Fibroblast of skin of back (primary cell): ENCODE measurements at regions not wholly inside any gene's neighbourhood (a gene's known extent, or its start where the extent isn't known, plus 50 kb on each side); places are given as distances from the start of the nearest gene placed in this dataset.
"Not testable (repeated sequence)": the region's sequence is repeated elsewhere in the genome, so short reads cannot be mapped to it uniquely, and the experiment has no call there.

Experiments
- DNase-seq: peaks from one replicate; pipeline ENCODE4 v3.0.0-alpha.2; 2013

DNA sequence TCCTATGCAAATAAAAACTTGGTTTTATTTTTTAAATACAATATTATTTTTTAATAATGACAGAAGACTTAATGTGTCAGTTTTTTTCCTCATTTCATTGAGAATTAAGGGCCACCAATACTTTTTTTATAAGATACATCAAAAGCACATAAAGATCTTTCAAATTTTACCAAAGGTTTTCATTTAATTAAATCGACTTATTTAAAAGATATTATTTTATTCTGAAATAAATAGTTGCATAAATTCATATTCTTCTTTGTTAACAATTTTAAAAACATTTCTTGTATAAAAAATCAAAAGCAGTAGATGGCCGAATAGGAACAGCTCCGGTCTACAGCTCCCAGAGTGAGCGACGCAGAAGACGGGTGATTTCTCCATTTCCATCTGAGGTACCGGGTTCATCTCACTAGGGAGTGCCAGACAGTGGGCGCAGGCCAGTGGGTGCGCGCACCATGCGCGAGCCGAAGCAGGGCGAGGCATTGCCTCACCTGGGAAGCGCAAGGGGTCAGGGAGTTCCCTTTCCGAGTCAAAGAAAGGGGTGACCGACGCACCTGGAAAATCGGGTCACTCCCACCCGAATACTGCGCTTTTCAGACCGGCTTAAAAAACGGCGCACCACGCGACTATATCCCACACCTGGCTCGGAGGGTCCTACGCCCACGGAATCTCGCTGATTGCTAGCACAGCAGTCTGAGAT, 374.6 kb upstream of the NPVF start:
- DNase-seq, result not testable (repeated sequence)

DNA sequence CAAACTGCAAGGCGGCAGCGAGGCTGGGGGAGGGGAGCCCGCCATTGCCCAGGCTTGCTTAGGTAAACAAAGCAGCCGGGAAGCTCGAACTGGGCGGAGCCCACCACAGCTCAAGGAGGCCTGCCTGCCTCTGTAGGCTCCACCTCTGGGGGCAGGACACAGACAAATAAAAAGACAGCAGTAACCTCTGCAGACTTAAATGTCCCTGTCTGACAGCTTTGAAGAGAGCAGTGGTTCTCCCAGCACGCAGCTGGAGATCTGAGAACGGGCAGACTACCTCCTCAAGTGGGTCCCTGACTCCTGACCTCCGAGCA, 375.1 kb upstream of the NPVF start:
- DNase-seq, result not testable (repeated sequence)

DNA sequence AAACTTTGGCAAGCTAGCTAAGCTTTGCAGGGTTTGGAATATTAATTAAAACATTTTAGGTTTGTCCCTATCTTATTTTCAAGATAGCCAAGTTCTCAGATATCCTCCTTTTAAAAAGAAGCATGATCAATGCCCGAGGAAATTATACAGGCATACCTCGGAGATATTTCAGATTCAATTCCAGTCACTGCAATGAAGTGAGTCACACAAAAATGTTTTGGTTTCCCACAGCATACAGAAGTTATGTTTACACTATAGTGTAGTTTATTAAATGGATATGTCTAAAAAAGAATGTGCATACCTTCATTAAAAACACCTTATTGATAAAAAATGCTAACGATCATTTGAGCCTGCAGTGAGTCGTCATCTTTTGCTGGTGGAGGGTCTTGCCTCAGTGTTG, 382.9 kb upstream of the NPVF start:
- DNase-seq, result peak; percentile 72

DNA sequence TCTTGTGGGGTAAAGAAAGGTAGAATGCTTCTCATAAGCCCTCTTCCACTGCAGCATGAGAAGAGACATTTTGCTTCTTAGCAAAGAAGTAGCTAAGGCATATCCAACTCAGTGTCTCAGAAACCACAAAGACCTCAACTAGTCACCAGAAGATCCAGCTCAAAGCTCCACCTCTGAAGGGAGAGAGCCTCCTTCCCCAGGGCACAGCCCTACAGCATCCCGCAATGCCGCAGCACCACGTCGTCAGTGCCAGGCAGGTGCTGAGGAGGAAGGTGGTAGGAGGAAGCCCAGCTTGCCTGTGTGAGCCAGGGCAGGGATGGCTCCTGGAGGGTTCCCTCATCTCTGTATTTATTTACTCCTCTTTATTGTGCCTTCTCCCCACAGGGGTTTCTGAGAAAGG, 385.6 kb upstream of the NPVF start:
- no peak for DNase-seq

DNA sequence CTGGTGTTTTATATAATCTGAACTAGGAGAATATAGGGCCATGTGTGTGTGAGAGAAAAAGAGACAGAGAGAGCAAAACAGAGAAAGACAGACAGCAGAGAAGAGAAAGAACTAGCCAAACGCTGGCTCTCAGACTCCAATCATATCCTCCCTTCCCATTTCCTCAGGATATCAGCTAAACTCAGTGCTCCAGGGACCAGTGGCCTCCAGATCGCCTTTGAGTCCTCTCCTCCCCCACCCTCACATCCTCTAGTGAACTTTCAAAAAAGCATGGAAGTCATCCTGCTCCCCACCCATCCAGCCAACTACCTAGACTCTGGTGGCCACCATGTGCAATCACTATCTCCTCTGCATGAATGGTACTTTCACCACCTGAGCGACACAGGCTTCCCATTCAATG, 386.1 kb upstream of the NPVF start:
- DNase-seq, result no peak

DNA sequence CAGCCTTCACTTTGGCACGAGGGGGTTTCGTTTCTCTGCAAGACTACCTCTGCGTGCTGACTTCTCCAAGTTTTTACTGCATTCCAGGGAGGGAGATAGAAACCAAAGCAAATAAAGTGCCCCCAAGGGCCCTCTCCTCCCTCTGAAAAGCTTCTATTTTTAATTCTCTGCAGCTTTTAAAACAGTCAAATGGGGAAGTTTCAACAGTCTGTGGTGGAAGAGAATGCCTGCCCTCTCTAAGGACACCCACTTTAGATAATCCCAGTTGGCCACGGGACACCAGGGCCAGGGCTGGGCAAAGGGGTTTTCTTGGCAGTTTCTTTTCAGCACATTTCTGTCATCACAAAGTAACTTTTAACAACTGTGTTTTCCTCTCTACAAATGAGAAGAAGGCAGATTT, 386.7 kb upstream of the NPVF start:
- peak; percentile 66 for DNase-seq

DNA sequence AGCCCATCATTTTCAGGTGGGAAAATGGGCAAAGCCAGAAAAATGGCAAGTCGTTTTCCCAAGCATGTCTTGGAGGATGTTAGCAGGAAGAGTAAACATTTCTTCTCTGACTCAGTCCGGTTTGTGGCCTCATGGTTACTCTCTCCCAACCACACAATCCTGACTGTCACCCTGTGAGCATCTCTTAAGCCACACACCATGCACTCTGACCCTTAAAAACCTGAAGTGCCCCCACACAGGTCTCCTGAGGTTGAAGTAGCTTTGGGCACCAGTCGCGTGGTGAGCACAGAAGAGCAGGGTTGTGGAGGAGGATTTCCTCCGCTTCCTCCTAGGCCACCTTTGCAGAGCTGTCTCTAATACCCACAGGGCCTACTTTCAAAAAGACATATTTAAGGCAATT, 387.3 kb upstream of the NPVF start:
- peak; percentile 58 for DNase-seq

DNA sequence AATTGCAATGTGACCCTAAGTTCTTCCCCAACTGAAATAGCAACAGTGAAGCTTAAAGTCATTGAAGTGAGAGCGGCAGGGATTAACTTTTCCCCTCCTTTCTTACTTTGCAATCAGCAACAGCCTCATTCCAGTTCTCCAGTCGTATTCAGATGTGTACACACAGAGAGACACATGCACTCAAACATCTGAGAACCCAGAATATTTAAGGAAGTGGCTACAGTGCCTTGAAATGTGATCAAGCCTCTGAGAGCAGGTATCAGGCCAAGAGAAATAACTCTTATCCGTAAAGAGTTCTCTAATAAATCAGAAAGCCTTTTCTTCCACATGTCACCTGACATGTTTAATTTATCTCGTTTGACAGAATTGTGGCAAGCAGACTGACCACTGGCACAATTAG, 388.9 kb upstream of the NPVF start:
- no peak for DNase-seq

DNA sequence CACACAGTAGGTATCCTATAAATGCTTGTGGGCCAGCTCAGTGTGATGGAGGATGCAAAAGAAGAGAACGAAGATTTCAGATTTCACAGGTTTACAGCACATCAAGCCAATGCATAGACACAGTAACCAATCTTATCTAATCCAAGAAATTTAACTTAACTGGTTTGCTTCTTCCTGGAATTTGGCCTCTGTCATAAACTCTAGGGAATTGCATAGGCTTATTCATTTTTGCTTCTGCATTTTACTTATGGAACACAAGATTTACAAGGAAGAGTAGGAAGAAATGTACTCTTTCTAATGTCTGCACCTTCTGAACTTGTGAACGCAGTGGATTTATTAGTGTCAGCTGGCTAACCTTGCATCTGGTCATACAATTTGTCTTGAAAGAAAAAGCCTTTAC, 389.4 kb upstream of the NPVF start:
- no peak for DNase-seq

DNA sequence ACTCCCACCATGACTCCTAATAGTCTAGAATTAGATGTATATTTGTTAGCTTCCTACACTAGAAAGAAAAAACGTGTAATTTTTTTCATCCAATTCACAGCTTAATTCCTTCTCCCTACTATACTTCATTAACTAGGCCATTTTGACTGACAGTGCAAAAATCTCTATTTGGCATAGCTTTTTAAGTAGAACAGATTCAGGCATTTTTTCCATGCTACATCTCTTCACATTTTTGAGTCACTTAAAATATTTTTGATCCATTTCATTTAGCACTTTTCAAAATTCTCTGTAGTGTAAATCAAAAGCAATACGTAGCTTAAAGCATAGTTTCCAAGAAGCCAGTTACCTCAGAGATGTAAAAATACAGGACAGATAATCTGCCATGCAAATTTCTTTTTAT, 391.1 kb upstream of the NPVF start:
- no peak for DNase-seq

DNA sequence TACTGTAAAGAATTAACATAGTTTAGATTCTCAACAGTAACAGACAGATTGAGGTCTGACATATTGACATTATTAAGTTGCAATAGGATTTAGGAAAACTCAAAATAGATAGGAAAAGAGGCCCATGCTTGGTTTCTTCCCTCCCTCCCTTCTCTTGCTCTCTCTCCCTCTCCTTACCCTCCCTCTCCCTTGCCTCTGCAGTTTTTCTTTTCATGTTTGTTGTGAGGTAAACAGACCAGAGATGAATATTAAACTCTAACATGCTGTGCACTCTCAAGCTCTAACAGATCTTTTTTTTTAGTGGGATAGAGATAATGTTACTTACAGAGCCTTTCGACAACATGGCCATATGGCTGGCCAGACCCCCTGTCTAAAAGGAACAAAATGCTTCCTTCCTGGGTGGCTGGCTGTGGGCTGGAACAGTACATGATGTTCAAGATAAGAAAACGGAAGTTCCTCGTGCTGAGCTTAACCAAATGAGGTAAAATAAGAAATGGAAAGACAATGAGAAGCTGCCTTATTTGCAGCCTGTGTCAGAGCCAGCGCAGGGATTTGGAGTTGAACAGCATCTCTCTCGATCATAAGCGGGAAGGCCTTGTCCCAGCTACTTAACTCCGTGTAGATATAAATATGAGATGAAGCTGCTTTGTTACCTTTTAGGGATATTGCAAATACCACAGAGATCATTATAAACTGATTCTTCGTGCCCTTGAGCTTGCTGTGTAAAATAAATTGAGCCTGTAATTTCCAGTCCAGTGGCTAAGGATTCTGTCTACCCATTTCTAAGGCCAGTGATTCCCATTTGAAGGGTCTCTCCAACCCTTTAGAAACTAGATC, 391.9 kb upstream of the NPVF start:
- no peak for DNase-seq

DNA sequence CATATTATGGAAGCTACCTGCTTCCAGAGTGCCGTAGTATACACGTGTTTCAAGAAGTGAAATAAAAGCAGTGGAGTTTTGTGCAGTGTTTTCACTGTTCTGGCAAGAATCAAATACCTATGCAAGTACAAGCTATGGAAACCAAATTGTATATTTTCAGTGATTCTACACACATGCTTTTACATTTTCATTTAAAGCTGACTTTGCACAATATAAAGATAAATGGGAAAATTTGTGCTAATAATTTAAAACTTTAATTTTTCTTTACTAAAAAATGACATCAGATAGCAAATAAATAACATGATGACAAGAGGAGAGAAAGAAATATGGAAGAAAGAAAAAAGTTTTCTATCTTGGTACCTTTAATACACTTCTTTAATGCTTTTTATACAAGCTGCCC, 393.7 kb upstream of the NPVF start:
- DNase-seq, result no peak

DNA sequence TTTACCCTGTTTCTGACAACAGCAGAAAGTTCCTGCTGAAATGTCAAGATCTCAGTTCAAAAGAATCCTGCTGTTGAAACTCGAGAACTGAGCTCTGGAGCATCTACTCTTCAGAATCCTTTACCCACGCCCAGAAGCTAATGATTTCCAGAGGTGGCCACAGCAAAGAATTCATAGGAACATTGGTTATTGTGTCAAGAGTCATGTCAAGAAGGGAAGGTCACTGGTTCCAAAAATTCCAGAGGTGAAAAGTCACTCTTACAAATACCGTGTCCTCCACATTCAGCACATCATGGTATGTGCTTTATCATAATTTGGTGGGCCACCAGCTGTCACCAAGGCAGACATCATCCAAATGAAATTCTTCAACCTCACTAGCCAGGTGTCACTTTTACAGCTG, 394.4 kb upstream of the NPVF start:
- DNase-seq, result peak; percentile 35

DNA sequence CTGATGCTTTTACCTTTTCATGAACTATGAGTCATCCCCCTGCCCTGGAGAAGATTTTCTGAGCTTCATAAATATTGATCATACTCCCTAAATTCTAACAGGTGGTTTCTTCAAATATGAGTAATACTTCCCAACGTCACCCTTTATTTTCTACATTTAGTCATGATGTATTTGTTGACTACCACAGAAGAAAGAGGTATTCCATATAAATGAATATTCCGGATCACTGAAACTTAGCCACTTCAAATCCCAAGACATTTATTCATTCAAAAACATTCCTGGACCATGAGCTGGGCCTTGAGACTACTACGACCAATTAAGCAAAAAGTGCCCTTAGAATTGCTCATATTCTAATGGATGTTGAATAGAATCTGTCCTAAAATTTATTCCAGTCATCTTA, 395.8 kb upstream of the NPVF start:
- peak; percentile 78 for DNase-seq

DNA sequence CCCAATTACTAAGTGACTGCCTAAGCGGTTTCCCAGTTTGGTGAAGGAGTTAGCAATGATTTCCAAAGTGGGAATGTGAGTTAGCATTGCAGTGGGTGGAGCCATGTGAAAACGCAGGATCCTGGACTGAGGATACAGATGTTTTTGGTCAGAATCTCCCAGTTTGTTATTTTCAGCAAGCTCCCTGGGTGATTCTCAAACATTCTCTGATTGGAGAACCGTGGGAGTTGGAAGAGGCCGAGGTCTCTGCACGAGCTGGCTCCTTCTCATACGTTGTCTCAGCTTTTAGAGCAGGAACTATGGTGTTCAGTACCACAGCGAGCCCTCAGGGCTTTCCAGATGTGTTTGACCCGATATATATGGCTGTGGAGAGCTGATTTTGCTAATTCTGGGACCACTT, 396.5 kb upstream of the NPVF start:
- DNase-seq, result peak; percentile 56

DNA sequence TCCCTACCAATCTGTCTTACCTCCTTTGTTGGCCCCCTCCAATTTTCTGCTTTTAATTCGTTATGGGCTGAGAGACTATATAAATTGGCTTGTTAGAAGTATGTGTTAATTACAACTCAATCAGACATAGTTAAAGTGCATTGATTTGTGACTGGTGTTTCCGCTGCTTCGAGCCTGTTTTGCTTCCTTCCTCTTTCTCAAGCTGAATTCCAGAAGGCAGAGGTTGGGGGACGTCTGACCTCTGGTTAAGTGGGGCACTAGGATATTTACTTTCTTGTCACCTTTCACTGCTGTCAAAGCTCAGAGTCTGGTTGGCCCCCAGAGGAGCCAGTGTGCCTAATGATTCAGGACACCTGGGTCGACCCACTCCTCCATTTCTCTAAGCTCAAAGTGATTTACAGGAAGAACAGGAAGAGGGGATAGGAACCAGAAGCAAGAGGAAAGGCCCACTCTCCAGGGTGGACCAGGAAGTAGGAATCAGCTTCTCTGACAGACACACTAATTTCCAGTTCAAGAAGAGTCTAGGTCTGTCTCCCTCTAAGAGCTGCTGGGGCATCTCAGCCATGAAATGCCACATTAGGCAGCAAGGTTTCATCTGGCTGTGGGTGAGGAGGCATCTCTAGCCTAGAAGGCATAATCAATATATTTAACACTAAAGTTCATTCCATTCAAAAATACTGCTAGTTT, 397.2 kb upstream of the NPVF start:
- no peak for DNase-seq

DNA sequence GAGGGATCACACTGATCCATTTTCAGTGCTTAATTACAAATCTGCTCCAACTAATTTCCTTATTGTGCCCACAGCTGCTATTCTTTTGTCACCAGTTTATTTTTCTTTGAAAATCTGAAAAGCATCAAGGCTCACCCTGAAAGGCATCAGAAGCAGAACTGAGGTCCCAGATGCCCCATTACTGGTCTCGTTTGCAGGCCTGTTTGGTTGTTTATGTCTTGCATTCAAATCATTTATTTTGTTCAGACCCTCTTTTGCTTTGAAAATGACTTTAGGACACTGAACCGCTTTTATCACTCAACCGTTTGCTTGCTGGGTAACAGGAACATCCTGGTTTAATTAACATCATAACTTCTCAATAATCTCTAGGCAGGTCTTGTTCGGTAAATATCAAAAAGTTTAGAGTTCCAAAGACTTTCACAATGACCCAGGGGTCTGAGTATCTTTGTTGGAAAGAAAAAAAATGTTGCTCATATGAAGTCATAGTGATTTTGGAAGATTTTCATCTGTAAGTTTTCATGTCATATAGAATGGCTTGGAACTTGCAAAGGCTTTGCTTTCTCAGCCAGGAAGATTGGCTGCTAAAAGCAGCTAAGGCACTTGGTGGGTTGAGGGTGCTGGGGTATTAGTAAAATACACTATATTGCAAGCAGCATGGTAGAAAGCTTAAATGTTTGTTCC, 398.3 kb upstream of the NPVF start:
- DNase-seq, result no peak

DNA sequence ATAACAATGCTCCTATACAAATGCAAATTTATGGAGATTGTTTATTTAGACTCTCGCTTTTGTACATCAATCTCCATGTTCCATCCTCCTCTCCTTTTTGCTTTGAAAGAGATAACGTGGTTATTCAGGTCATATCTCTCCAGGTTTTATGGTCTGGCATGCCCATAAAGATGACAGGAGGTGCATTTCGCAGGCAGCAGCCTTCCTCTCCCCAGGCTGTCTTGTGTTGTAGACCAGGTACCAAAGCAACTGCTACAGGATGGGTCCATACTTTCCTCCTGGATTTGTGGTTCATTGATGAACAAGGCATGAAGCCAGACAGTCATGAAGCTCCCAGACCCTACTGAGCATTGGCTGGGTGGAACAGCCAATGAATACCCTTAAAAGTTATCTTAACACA, 400.2 kb upstream of the NPVF start:
- DNase-seq, result no peak

DNA sequence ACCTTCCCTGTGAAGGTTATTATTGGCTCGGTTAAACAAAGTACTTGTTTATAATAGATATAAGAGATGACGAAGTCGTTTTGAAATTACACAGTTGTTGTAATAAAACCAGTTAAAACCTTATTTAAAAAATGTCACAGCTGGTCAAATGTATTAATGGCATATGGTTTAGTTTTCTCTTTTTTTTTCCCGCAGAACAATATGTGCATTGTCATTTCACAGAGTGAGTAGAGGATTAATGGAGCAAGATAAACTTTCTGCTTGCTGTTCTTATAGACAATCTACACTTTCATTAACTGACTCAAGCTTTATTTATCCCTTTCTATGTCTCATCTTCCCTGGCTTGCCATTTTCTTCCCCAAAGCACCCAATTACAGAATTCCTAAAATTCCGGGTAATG, 404.3 kb upstream of the NPVF start:
- DNase-seq, result peak; percentile 20

DNA sequence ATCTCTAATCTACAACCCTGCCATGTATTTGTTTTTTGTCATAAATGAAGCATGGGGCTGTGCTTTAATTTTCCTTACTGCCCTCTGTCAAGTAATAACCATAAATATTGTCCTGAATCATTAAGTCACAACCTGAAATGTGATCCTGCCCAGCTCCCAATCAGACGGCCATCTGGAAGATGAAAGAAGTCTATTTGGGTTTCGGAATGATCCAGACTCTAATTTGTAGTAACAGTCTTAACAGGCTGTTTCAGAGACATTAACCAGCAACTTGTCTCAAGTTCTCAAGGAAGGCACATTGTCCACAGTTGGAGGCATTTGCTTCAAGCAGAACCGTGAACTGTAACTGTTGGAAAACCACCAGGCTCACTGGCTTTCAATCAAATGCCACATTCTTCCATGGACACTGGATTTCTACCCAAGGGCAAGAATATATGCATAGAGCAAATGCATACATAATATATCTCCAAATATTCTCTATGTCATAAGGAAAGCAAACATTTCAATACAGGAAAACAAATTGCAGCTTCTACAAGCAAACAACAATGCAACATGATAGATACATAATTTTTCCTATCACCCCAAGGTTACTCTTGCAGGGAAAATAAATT, 405.2 kb upstream of the NPVF start:
- DNase-seq, result no peak

DNA sequence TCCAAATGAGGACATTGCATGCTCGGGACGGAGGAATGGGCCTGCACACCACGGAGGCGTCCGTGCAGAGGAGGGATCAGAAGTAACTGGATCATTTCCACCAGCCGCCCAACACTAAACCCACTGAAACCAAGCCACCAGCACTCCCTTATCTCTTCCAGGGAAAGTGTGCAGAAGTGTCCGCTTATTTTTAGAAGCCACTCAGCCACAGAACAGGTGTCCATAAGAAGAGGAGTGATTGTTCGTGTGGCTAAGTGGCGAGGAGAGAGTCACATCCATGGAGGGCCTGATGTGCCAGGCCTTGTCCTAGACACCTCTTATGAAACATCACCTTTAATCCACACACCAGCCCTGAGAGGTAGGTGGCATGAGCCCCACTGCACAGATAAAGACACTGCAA, 407.9 kb upstream of the NPVF start:
- DNase-seq, result no peak

DNA sequence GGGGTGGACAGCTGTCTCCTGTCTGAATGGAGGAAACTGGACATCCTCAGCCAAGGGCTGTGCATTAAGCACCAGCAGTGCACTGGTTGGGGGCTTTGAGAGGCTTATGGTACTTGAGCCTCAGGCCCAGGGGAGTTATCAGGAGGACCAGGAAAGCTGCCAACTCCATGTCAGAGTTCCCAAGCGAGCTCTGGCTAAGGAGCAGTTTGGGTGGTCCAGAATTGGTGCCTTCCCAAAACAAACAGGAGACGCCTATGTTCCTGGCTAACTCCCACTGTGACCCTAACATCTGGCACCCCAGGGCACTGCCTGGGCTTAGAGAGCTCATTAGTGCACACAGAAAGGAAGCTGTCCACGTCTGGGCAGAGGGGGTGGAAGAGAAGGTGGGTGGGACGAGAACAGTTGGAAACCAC, 408.6 kb upstream of the NPVF start:
- DNase-seq, result peak; percentile 21

DNA sequence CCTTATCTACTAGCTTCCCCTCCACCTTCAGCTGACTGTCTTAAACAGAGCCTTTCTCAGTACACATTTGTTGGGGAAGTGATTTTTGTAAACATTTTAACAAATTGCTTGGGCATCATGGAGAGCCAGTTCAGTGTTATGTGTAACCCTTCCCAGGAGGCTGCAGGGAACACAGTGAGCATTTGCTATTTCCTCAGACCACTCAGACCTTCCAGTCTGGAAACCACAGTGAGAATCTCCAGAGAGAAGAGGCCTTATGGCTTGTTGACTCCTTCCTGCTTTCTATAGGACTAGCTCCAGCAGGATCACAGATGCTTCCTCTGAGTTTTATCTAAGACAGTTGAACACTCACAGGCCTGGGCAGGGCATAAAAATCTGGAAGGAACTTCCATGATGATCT, 409.8 kb upstream of the NPVF start:
- no peak for DNase-seq
